ENCODE measurements at regions not wholly inside any gene's neighbourhood (a gene's known extent, or its start where the extent isn't known, plus 50 kb on each side); places are given as distances from the start of the nearest gene placed in this dataset.

- TF ChIP-seq, protein P1, sequence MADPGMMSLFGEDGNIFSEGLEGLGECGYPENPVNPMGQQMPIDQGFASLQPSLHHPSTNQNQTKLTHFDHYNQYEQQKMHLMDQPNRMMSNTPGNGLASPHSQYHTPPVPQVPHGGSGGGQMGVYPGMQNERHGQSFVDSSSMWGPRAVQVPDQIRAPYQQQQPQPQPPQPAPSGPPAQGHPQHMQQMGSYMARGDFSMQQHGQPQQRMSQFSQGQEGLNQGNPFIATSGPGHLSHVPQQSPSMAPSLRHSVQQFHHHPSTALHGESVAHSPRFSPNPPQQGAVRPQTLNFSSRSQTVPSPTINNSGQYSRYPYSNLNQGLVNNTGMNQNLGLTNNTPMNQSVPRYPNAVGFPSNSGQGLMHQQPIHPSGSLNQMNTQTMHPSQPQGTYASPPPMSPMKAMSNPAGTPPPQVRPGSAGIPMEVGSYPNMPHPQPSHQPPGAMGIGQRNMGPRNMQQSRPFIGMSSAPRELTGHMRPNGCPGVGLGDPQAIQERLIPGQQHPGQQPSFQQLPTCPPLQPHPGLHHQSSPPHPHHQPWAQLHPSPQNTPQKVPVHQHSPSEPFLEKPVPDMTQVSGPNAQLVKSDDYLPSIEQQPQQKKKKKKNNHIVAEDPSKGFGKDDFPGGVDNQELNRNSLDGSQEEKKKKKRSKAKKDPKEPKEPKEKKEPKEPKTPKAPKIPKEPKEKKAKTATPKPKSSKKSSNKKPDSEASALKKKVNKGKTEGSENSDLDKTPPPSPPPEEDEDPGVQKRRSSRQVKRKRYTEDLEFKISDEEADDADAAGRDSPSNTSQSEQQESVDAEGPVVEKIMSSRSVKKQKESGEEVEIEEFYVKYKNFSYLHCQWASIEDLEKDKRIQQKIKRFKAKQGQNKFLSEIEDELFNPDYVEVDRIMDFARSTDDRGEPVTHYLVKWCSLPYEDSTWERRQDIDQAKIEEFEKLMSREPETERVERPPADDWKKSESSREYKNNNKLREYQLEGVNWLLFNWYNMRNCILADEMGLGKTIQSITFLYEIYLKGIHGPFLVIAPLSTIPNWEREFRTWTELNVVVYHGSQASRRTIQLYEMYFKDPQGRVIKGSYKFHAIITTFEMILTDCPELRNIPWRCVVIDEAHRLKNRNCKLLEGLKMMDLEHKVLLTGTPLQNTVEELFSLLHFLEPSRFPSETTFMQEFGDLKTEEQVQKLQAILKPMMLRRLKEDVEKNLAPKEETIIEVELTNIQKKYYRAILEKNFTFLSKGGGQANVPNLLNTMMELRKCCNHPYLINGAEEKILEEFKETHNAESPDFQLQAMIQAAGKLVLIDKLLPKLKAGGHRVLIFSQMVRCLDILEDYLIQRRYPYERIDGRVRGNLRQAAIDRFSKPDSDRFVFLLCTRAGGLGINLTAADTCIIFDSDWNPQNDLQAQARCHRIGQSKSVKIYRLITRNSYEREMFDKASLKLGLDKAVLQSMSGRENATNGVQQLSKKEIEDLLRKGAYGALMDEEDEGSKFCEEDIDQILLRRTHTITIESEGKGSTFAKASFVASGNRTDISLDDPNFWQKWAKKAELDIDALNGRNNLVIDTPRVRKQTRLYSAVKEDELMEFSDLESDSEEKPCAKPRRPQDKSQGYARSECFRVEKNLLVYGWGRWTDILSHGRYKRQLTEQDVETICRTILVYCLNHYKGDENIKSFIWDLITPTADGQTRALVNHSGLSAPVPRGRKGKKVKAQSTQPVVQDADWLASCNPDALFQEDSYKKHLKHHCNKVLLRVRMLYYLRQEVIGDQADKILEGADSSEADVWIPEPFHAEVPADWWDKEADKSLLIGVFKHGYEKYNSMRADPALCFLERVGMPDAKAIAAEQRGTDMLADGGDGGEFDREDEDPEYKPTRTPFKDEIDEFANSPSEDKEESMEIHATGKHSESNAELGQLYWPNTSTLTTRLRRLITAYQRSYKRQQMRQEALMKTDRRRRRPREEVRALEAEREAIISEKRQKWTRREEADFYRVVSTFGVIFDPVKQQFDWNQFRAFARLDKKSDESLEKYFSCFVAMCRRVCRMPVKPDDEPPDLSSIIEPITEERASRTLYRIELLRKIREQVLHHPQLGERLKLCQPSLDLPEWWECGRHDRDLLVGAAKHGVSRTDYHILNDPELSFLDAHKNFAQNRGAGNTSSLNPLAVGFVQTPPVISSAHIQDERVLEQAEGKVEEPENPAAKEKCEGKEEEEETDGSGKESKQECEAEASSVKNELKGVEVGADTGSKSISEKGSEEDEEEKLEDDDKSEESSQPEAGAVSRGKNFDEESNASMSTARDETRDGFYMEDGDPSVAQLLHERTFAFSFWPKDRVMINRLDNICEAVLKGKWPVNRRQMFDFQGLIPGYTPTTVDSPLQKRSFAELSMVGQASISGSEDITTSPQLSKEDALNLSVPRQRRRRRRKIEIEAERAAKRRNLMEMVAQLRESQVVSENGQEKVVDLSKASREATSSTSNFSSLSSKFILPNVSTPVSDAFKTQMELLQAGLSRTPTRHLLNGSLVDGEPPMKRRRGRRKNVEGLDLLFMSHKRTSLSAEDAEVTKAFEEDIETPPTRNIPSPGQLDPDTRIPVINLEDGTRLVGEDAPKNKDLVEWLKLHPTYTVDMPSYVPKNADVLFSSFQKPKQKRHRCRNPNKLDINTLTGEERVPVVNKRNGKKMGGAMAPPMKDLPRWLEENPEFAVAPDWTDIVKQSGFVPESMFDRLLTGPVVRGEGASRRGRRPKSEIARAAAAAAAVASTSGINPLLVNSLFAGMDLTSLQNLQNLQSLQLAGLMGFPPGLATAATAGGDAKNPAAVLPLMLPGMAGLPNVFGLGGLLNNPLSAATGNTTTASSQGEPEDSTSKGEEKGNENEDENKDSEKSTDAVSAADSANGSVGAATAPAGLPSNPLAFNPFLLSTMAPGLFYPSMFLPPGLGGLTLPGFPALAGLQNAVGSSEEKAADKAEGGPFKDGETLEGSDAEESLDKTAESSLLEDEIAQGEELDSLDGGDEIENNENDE (IDR thresholded peaks at IDR 0.05; ENCODE audit: insufficient replicate concordance, low read length), result no peak
- no peak for TF ChIP-seq PHF8 (conservative IDR thresholded peaks at IDR 0.05; ENCODE audit: low read depth, low read length)
- no peak for TF ChIP-seq EP300 (IDR thresholded peaks at IDR 0.05; ENCODE audit: borderline replicate concordance in 1 of 2, low read depth in 2 of 2, low read length in 2 of 2)
- TF ChIP-seq EZH2 (IDR thresholded peaks at IDR 0.05; ENCODE audit: low read depth, low read length, severe bottlenecking), result no peak
- TF ChIP-seq YY1 (IDR thresholded peaks at IDR 0.05; ENCODE audit: low read depth, low read length), result no peak
- no peak for TF ChIP-seq SIX5 (IDR thresholded peaks at IDR 0.05; ENCODE audit: low read depth, low read length)
- no peak for TF ChIP-seq ATF2 (IDR thresholded peaks at IDR 0.05; ENCODE audit: low read length)
- TF ChIP-seq CEBPB (IDR thresholded peaks at IDR 0.05; ENCODE audit: low read depth, low read length), result no peak
- no peak for TF ChIP-seq NRF1 (IDR thresholded peaks at IDR 0.05; ENCODE audit: low read depth, low read length)
- TF ChIP-seq TAF1 (IDR thresholded peaks at IDR 0.05; ENCODE audit: low read depth, low read length), result no peak
- TF ChIP-seq JUN (IDR thresholded peaks at IDR 0.05; ENCODE audit: low read depth, low read length), result no peak
Measured at GRCh38 chr3:194072097-194072428, 63.9 kb upstream of the HES1 start (continued).

All from H1 (cell line).